ENCODE measurements at regions not wholly inside any gene's neighbourhood (a gene's known extent, or its start where the extent isn't known, plus 50 kb on each side); places are given as distances from the start of the nearest gene placed in this dataset.

DNA sequence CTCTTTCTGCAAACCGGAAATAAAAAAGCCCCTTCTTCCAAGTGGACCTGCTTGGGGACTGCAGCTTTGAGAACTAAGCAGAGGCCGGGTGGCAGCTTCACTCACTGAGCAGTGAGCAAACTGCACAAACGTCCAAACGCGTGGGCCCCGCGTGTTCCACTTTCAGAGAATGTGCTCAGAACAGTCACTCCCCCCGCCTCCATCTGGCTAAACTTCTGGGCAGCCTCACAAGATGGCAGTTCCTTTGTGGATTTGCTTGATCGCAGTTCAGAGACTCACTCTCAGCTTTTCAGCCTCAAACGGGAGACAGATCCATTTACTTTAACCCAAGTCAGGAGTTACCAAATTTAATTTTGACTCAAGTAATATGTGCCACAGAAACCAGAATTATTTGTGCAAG, 216.6 kb downstream of the TLE1 start:
- FAIRE-seq: no peak

GRCh38 chr9:81470864-81471263, 218.5 kb downstream of the TLE1 start:
- DNase-seq (no peak), ATAC-seq (no peak), FAIRE-seq (no peak)
- no peaks in the 10 kb centered on the region for H3K4me1 ChIP-seq
- H3K9me3 ChIP-seq: no peaks in the 10 kb centered on the region
- no peak for TF ChIP-seq CTCF (IDR thresholded peaks at IDR 0.05)
- WGBS, 2 donors: 25 to 33% methylated on average over 3 of the region's 3 CpGs
- no peak overlapping the region for H3K27ac ChIP-seq
- H3K36me3 ChIP-seq: no peaks in the 10 kb centered on the region
- intact Hi-C loops (cut with DNase I): no loop called here
- no peaks in the 10 kb centered on the region for H3K27me3 ChIP-seq
- H3K4me3 ChIP-seq: no peak overlapping the region

More for the DNA sequence above, 216.6 kb downstream of the TLE1 start:
- Histone ChIP-seq H3K4me1 (no peaks in the 10 kb centered on the region), H3K27ac (no peak overlapping the region), H3K27me3 (no peaks in the 10 kb centered on the region), H3K9me3 (no peaks in the 10 kb centered on the region), H3K36me3 (no peaks in the 10 kb centered on the region), H3K4me3 (no peak overlapping the region)
- no peak for TF ChIP-seq CTCF (IDR thresholded peaks at IDR 0.05)
- intact Hi-C loops (cut with DNase I): no loop called here
- DNase-seq (no peak), ATAC-seq (no peak)
- WGBS, 2 donors: 74 to 79% methylated on average over 10 of the region's 10 CpGs

DNA sequence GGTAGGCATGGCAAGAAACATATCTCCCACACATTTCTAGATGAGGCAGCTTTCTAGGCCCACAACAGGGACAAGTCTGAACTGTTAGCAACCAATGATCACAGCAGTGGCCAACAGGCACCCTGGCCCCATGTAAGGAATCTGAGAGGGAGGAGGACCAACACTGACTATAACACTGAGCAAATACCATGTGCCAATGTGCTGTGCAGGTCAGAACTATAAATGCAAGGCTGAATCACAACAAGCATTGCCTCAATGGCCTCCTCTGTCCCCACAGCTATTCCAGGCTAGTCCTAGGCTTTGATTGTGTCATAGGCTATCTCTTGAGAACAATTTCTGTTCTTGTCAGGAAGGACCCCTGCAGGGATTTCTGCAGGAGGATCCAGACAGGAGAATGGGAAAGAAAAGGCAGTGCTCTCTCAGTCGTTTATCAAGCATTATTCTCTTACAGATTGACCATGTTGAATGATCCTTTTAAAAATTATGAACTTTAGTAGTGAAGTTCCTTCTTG, 221.2 kb downstream of the TLE1 start:
- DNase-seq (no peak), ATAC-seq (no peak), FAIRE-seq (no peak)
- no peaks in the 10 kb centered on the region for H3K4me1 ChIP-seq
- H3K36me3 ChIP-seq: no peaks in the 10 kb centered on the region
- H3K27ac ChIP-seq: no peak overlapping the region
- no peaks in the 10 kb centered on the region for H3K27me3 ChIP-seq
- no peak overlapping the region for H3K4me3 ChIP-seq
- intact Hi-C loops (cut with DNase I): no loop called here
- 48 to 54% methylated on average over 1 of the region's 1 CpG for WGBS, 2 donors
- no peaks in the 10 kb centered on the region for H3K9me3 ChIP-seq
- no peak for TF ChIP-seq CTCF (IDR thresholded peaks at IDR 0.05)

GRCh38 chr9:81466981-81467380, 222.4 kb downstream of the TLE1 start:
- WGBS, 2 donors: 76 to 91% methylated on average over 5 of the region's 5 CpGs
- no peak for DNase-seq
- no peak for FAIRE-seq
- TF ChIP-seq CTCF (IDR thresholded peaks at IDR 0.05): no peak
- ATAC-seq: no peak
- intact Hi-C loops (cut with DNase I): no loop called here
- Histone ChIP-seq H3K4me3 (no peak overlapping the region), H3K9me3 (no peaks in the 10 kb centered on the region), H3K27ac (no peak overlapping the region), H3K27me3 (no peaks in the 10 kb centered on the region), H3K36me3 (no peaks in the 10 kb centered on the region), H3K4me1 (no peaks in the 10 kb centered on the region)

DNA sequence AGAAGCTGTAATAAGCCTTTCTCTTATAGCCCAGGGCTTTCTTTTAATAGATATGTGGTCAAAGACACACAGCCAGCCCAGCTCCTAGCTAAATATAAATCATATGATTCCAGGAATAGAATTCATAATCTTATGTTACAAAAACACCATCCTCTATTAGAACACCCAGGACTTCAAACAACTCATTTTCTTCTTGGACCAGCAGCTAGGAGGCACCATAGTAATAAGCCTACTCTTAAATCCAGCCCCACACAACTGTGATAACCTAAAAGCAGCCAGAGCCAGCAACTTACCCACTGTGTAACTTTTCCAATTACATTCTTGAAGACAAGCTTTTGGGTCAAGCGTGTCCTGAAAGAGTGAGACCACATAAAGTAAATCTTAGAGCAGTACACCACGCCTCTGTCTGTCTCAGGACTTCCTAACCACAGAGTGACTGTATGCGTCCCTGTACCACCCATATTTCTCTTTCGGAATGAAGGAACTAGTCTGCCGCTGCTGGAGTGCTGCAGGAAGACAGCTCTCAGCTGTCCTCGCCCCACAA, 223.8 kb downstream of the TLE1 start:
- H3K4me1 ChIP-seq: no peaks in the 10 kb centered on the region
- DNase-seq: no peak
- no peak overlapping the region for H3K4me3 ChIP-seq
- FAIRE-seq: no peak
- intact Hi-C loops (cut with DNase I): no loop called here
- H3K9me3 ChIP-seq: no peaks in the 10 kb centered on the region
- no peaks in the 10 kb centered on the region for H3K36me3 ChIP-seq
- no peak for TF ChIP-seq CTCF (IDR thresholded peaks at IDR 0.05)
- H3K27me3 ChIP-seq: no peaks in the 10 kb centered on the region
- H3K27ac ChIP-seq: no peak overlapping the region
- peak in 1 of 4 donors; percentile 20 for ATAC-seq
- 71 to 84% methylated on average over 6 of the region's 6 CpGs for WGBS, 2 donors

Measured in pancreas (tissue), 10 donors.